DMS53 treated with DMSO at 0.1 percent for 48 hours (cell line): ENCODE measurements at regions not wholly inside any gene's neighbourhood (a gene's known extent, or its start where the extent isn't known, plus 50 kb on each side); places are given as distances from the start of the nearest gene placed in this dataset.
"Not testable (repeated sequence)": the region's sequence is repeated elsewhere in the genome, so short reads cannot be mapped to it uniquely, and the experiment has no call there.

Source experiments
- DNase-seq: peaks from one replicate; lab custom pipeline; 2025; ENCODE audit not compliant: unreplicated experiment; lab: John Stamatoyannopoulos, UW

GRCh38 chr5:19264821-19265220 is 723.2 kb downstream of the CDH18 start:
- no peak for DNase-seq

DNA sequence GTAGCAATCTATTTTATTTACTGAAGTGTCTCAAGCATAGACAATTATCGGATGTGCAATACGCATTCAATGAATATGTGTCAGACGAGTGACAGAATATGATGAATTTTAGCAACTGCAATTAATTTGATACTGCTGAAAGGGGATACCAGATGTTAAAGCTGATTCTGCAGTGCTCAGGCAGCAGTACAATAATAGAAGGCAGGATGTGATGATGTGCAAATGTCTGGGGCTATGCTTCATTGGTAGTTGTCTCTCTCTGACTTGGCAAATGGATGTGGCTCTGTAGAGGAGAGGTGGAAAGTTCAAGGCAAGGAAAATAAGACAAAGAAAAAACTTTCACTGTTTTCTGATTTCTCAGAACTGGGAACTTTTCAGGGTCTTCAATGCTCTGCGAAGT is 721.2 kb downstream of the CDH18 start:
- no peak for DNase-seq

GRCh38 chr5:19270153-19270552 is 717.8 kb downstream of the CDH18 start:
- peak; percentile 43 for DNase-seq

DNA sequence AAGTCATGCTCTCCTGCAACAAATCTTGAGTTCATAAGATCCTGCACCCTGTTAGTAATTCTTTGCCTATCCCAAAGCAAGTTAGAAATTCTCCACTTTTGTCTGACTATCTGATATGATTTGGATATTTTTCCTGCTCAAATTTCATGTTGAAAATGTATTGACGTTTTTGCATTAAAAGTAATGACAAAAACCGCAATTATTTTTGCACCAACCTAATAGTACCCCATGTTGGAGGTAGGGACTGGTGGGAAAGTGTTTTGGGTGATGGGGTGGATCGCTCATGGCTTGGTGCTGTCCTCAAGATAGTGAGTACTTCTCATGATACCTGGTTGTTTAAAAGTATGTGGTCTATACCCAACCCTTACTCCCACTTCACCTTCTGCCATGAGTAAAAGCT is 713.4 kb downstream of the CDH18 start:
- DNase-seq = no peak

DNA sequence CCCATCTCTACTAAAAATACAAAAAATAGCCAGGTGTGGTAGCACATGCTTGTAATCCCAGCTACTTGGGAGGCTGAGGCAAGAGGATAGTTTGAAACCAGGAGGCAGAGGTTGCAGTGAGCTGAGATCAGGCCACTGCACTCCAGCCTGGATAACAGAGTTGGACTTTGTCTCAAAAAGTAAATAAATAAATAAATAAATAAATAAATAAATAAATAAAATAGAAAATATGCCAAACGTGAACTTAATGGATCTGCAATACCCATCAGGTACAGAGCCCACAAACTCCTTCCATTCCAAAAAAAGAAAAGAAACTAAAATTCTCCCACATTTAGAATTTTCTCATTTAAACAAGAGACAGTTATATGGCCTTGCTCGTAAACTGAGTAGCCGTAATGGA is 702.7 kb downstream of the CDH18 start:
- no peak for DNase-seq

- DNase-seq = not testable (repeated sequence)
These were observed 700.3 kb downstream of the CDH18 start for GRCh38 chr5:19287548-19288277.

DNA sequence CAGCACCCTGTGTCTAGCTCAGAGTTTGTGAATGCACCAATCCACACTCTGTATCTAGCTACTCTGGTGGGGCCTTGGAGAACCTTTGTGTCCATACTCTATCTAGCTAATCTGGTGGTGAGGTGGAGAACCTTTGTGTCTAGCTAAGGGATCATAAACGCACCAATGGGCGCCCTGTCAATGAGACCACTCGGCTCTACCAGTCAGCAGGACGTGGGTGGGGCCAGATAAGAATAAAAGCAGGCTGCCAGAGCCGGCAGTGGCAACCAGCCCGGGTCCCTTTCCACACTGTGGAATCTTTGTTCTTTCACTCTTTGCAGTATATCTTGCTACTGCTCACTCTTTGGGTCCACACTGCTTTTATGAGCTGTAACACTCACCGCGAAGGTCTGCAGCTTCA is 699.7 kb downstream of the CDH18 start:
- not testable (repeated sequence) for DNase-seq

DNA sequence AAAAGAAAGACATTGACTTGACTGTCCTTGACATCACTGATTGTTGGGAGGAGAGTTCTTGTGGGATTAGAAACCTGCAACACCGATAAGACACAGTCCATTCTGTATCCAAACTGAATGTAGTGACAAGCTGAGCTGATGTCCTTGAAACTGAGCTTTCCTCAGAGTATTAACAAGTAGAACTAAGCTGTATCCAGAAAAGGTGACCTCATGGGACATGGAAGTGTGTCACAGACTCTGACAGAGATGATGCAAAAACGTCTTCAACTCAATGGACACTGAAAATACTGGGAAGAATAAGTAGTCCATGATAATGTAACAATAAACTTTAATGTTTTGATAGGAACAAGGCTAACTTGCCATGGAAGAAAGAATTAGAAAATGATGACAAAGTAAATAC is 690.1 kb downstream of the CDH18 start:
- DNase-seq = no peak

DNA sequence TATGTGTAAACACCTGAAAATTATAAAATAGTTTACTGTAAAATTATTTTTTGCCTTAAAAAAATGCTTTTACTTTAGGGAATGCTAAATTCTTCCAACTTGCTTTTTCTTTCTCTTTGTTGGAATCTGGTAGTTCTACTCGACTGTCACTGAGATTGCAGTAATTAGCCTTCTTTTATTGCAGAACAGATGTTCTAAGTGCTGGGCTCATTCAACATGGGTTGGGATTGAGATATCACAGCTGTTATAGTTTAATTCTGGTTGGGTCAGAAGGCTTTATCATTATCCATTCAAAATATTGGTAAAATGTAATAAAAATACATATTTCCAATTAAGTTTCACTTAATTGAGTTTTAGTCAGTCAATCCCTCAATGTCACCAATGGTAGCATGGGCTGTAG is 686.7 kb downstream of the CDH18 start:
- no peak for DNase-seq

GRCh38 chr5:19314840-19315239 is 673.2 kb downstream of the CDH18 start:
- DNase-seq = peak; percentile 4

GRCh38 chr5:19319252-19319651 is 668.7 kb downstream of the CDH18 start:
- DNase-seq = no peak

GRCh38 chr5:19322716-19323485 is 665.1 kb downstream of the CDH18 start:
- DNase-seq = peak; percentile 66

DNA sequence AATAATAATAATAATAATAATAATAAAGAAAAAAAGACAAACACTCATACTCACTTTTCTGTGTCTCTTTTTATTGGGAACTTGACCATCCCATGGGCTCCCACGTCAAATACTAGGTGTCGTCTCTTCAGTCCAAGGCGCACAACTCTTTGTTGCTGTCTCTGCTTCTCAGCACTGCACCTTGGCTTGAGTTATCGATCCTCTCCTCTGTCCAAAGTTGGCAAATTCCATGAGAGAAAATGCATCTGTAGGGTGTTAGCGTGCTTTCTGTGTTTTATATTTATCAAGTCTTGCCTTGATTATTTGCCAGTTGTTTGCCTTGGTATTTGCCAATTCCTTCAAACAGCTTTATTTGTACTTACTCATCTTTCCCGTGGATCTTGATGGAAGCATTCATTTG is 653.7 kb downstream of the CDH18 start:
- no peak for DNase-seq

DNA sequence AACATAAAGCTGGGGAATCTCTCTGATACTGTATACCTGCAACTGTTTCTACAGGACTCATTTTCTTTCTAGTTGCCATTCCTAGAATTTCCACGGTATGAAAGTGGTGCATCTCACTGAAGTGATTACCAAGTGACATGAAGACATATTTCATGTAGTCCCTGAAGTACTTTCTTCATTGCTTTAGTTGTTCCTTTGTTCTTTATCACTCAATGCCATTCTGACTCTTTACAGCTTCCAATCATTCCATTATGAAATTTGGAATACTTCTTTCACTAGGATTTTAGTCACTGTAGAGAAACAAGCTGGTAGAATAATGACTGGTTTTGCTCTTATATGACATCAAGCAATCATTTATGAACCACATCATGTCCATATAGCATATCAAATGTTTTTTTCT is 645.1 kb downstream of the CDH18 start:
- no peak for DNase-seq

DNA sequence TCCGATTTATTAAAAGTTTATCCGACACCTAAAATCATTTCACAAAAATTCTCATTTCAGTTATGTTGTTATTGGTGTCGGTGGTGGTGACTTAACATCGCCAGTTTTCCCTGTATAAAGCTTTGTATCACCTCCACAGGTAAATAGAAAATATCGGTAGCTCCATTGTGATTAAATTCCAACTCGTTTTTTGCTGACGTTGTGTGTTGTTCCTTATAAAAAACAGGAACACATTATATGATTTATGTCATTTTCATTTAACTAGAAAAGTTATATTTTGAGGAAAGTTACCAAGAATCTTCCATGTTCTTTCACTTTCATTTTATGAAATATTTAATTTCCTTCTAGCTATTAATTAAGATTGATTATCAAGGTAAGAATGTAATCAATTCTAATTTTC is 635.9 kb downstream of the CDH18 start:
- DNase-seq = no peak

DNA sequence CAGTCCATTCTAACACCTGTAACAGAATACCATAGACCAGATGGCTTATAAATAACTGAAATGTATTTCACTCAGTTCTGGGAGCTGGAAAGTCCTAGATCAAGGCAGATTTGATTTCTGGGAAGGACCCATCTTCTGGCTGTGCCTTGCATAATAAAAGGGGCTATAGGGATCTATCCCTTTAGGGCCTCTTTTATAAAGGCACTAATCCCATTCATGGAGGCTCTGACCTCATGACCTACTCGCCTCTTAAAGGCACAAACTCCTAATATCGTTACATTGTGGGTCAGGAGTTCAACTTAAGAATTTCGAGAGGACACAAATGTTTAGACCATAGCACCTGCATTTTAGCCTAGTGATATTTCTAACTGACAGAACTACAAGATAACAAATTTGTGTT is 619.0 kb downstream of the CDH18 start:
- no peak for DNase-seq

- no peak for DNase-seq
These were observed 618.4 kb downstream of the CDH18 start for GRCh38 chr5:19369561-19369960.

DNA sequence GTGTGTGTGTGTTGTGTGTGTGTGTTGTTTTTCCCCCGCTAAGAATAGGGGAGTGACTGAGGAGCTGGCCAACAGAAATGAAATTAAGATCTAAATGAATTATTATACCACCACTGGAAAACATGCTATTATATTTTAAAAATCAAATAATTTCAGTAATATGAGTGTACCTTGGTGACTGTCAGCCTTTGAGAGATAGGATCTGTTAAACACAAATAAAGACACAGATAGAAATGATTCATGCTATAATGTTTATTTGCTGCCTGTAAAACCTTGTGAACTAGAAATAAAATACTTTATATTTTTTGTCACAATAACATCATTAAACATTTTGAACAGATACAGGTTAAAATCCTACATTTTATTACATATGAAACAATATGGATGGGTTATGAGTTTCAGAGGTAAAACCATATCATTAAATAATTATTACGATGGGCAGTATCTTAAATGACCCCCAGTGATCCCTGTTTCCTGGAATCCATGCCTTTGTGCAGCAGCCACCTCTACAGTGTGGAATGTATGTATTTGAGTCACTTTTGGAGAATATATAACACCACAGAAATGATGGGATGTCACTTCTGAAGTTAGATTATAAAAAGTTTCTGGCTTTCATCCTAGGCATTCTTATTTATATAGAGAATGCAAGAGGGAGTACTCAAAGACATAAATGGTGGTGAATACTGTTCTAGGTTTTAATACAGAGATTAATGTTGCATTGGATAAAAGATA is 617.2 kb downstream of the CDH18 start:
- DNase-seq = no peak

DNA sequence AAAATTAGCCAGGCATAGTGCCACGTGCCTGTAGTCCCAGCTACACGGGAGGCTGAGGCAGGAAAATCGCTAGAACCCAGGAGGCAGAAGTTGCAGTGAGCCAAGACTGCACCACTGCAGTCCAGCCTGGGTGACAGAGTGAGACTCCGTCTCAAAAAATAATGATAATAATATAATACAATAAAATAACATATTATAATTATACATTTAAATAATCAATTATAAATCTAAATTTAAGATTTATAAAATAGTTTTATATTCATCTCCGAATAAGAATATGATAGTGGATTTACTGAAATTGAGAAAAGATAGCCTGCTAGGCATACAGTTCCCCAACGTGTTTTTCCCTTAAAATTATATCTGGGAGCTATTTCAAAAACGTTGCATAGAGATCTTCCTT is 599.6 kb downstream of the CDH18 start:
- no peak for DNase-seq

- DNase-seq = no peak
These were observed 587.0 kb downstream of the CDH18 start for GRCh38 chr5:19401032-19401431.

- no peak for DNase-seq
These were observed 581.2 kb downstream of the CDH18 start for GRCh38 chr5:19406576-19407365.
